K562 (cell line): ENCODE measurements at regions not wholly inside any gene's neighbourhood (a gene's known extent, or its start where the extent isn't known, plus 50 kb on each side); places are given as distances from the start of the nearest gene placed in this dataset.

ENCODE experiments used
- ATAC-seq: fragments of 200-7000 bp; cut with Tn5 transposase; 3 replicates; pipeline ENCODE4 v1.9.1; 2020; ENCODE audit warnings: moderate library complexity
- BruUV-seq: library from RNA; stranded (reverse); fragments of 400-500 nt; replicated peaks from 2 replicates; lab custom pipeline; 2021; lab: Mats Ljungman, UMichigan
- CTCF ChIA-PET: fragments of 300-600 bp; formaldehyde crosslinking; extraction: SDS; loops from one replicate; lab custom pipeline; 2021; ENCODE audit warnings: low intra/inter-chr PET ratio; lab: Yijun Ruan, JAX
- POLR2A ChIA-PET: fragments of 300-600, 350-650 bp; sonication (Branson Sonifier 250); formaldehyde crosslinking; extraction: SDS; loops from one replicate; lab custom pipeline; 2021; ENCODE audit warnings: antibody characterized with exemption, inconsistent platforms; lab: Yijun Ruan, JAX
- DNase-seq, 4 experiments: peaks; one replicate each; pipeline versions ENCODE4 v3.0.0 to v3.0.0-alpha.2; 2011 to 2018; ENCODE audit warnings: low spot score in 3 of 4, mixed read lengths in 3 of 4; ENCODE audit errors: extremely low read depth in 1 of 4
- FAIRE-seq: peaks from 2 replicates; lab custom pipeline; 2011; peaks lifted over from hg19 to GRCh38; lab: Jason Lieb, UNC
- H2AFZ ChIP-seq: 2 replicates; pipeline ENCODE4 v1.6.0; 2011; ENCODE audit warnings: low read depth, low read length, control low read depth, inconsistent platforms
- H3K27ac ChIP-seq: fragments of 200-600 bp; 3 replicates; pipeline ENCODE4 v1.8.0; 2011; ENCODE audit warnings: low read depth, mild to moderate bottlenecking, control low read depth, inconsistent platforms, low read length, moderate library complexity, mixed read lengths; ENCODE audit errors: extremely low read depth
- H3K27me3 ChIP-seq, 2 experiments: fragments of 300-600 bp in 1 of 2; 2 replicates in 1 of 2; 3 replicates in 1 of 2; pipeline versions ENCODE4 v1.6.0 to v1.8.0; 2011; ENCODE audit warnings: inconsistent platforms in 2 of 2, low read length in 2 of 2, mild to moderate bottlenecking in 1 of 2, mixed read lengths in 1 of 2, moderate library complexity in 1 of 2; ENCODE audit not compliant: control insufficient read depth in 2 of 2, insufficient read depth in 2 of 2
- H3K36me3 ChIP-seq: fragments of 300-600 bp; 3 replicates; pipeline ENCODE4 v1.8.0; 2011; ENCODE audit warnings: mild to moderate bottlenecking, low read length, inconsistent platforms; ENCODE audit not compliant: control insufficient read depth, insufficient read depth
- H3K4me1 ChIP-seq, 2 experiments: fragments of 200-600 bp in 1 of 2; replicated peaks in 1 of 2; 2 replicates in 1 of 2; 3 replicates in 1 of 2; pipeline versions ENCODE4 v1.5.1 to v1.8.0; 2011; ENCODE audit warnings: inconsistent platforms in 2 of 2, low read length in 2 of 2, mild to moderate bottlenecking in 1 of 2, mixed read lengths in 1 of 2, moderate library complexity in 1 of 2; ENCODE audit not compliant: control insufficient read depth in 2 of 2, insufficient read depth in 2 of 2
- H3K4me2 ChIP-seq: 2 replicates; pipeline ENCODE4 v1.6.1; 2011; ENCODE audit warnings: low read length, control low read depth, inconsistent platforms, mixed read lengths; ENCODE audit not compliant: insufficient read depth
- H3K4me3 ChIP-seq: fragments of 200-600 bp; sonication (generic), shearing (Covaris generic); 2 replicates; pipeline ENCODE4 v1.5.1; 2016; ENCODE audit warnings: control low read depth, inconsistent platforms
- H3K79me2 ChIP-seq: fragments of 200-600 bp; 3 replicates; pipeline ENCODE4 v1.8.0; 2011; ENCODE audit warnings: low read length, inconsistent platforms; ENCODE audit not compliant: control insufficient read depth, insufficient read depth
- H3K9ac ChIP-seq, 2 experiments: 2 replicates each; pipeline versions ENCODE4 v1.6.0 to v1.6.1; 2011; ENCODE audit warnings: low read depth in 2 of 2, low read length in 2 of 2, control low read depth in 1 of 2, inconsistent platforms in 1 of 2, mild to moderate bottlenecking in 1 of 2, mixed read lengths in 1 of 2; ENCODE audit not compliant: insufficient read depth in 1 of 2
- H3K9me1 ChIP-seq: one replicate; pipeline ENCODE4 v1.6.0; 2011; ENCODE audit warnings: inconsistent platforms, mild to moderate bottlenecking, low read length, moderate library complexity; ENCODE audit not compliant: control insufficient read depth, insufficient read depth
- H3K9me3 ChIP-seq: replicated peaks from 2 replicates; pipeline ENCODE4 v1.5.1; 2011; ENCODE audit warnings: low read depth, low read length, inconsistent platforms; ENCODE audit not compliant: control insufficient read depth, insufficient read depth
- H4K20me1 ChIP-seq: replicated peaks from 2 replicates; pipeline ENCODE4 v1.6.1; 2011; ENCODE audit warnings: low read length, inconsistent platforms, mixed read lengths; ENCODE audit not compliant: control insufficient read depth, insufficient read depth
- ESRRA ChIP-seq: fragments of 450-650 bp; IDR thresholded peaks from 2 replicates; pipeline ENCODE4 v1.6.1; 2014; ENCODE audit warnings: low read depth, mild to moderate bottlenecking, moderate library complexity, borderline replicate concordance
- JUN ChIP-seq, 2 experiments: sonication (generic) in 1 of 2; formaldehyde crosslinking in 1 of 2; IDR thresholded peaks; 2 replicates each; pipeline versions ENCODE4 v1.6.1 to v1.8.0; 2012 to 2022; ENCODE audit warnings: borderline replicate concordance in 2 of 2, mild to moderate bottlenecking in 2 of 2, improper control_type of control experiment in 1 of 2, low read depth in 1 of 2, low read length in 1 of 2, missing genetic modification reagents in 1 of 2
- TBL1XR1 ChIP-seq, 2 experiments: IDR thresholded peaks; 2 replicates each; pipeline ENCODE4 v1.6.1; 2012; ENCODE audit warnings: improper control_type of control experiment in 2 of 2, low read length in 2 of 2, mild to moderate bottlenecking in 1 of 2
- TRIM28 ChIP-seq: fragments of 450-650 bp; IDR thresholded peaks from 2 replicates; pipeline ENCODE4 v1.6.1; 2017
- in situ Hi-C: fragments of 300-500 bp; cut with MboI; formaldehyde crosslinking; loops from 4 replicates; pipeline ENCODE4 v1.15.0; 2018; ENCODE audit warnings: inconsistent platforms, mixed read lengths
- intact Hi-C: fragments of 100-400 bp; cut with micrococcal nuclease; formaldehyde crosslinking; loops from 2 replicates; pipeline ENCODE4 v1.14.2; 2022

GRCh38 chr7:19056305-19056704 is 61.1 kb downstream of the TWIST1 start:
- no peak overlapping the region for H3K27ac ChIP-seq
- DNase-seq (no peak), ATAC-seq (no peak), FAIRE-seq (no peak)
- ChIA-PET CTCF (no interaction called here), POLR2A (no interaction called here)
- H3K4me1 ChIP-seq, result no peaks in the 10 kb centered on the region
- no peaks in the 10 kb centered on the region for H3K79me2 ChIP-seq
- H3K4me3 ChIP-seq, result no peak overlapping the region
- no peak overlapping the region for H3K4me2 ChIP-seq
- no peaks in the 10 kb centered on the region for H3K9me3 ChIP-seq
- BruUV-seq, result no TSS peak
- TF ChIP-seq TBL1XR1 (IDR thresholded peaks at IDR 0.05; ENCODE audit: low read length in 2 of 2) (no peak), ESRRA (no peak), TRIM28 (no peak), JUN (IDR thresholded peaks at IDR 0.05; ENCODE audit: borderline replicate concordance, low read depth, low read length) (no peak), JUN (CRISPR knock-in tag; IDR thresholded peaks at IDR 0.05; ENCODE audit: borderline replicate concordance) (no peak)
- H3K9ac ChIP-seq, result no peak overlapping the region
- H3K36me3 ChIP-seq, result no peaks in the 10 kb centered on the region
- H3K9me1 ChIP-seq, result no peaks in the 10 kb centered on the region
- no peaks in the 10 kb centered on the region for H4K20me1 ChIP-seq
- no peak overlapping the region for H2AFZ ChIP-seq
- in situ Hi-C loops (no loop called here), intact Hi-C loops (loop anchor here (10.0 kb wide), 1 partner anchor 1352 kb away; no protein-coding TSS in a partner anchor)
- H3K27me3 ChIP-seq, result no peaks in the 10 kb centered on the region
